Stimulated activated naive CD8-positive, alpha-beta T cell treated with anti-CD3 and anti-CD28 coated beads, Interleukin-15, Interleukin-2, amounts not matched to agents 100 U/mL and 50 U/mL, for 24 hours (primary cell): ENCODE measurements at regions not wholly inside any gene's neighbourhood (a gene's known extent, or its start where the extent isn't known, plus 50 kb on each side); places are given as distances from the start of the nearest gene placed in this dataset.
"Not testable (repeated sequence)": the region's sequence is repeated elsewhere in the genome, so short reads cannot be mapped to it uniquely, and the experiment has no call there.

Experiments used
- ATAC-seq: fragments of 150-1000 bp; cut with Tn5 transposase; one replicate; pipeline ENCODE4 v1.10.0; 2021
- DNase-seq: peaks from one replicate; pipeline ENCODE4 v3.0.0; 2021

DNA sequence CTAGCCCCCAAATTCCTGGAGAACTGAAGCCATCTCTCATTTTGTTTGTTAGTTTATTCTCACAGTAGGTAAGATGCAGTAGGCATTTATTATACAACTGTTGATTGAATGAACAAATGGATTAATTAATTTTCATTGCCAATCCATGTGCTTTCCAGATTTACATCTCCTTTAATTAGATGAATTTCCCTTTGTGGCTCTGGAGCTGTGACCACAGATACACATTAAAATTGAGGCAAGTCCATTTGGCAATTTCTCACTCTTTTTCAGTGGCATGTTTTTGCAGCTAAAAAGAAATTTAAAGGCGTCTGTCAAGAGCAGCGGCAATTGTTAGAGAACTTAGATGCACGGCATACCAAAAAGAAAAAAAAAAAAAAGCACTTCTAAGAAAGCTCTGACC lies 635.4 kb upstream of the SOX9 start:
- ATAC-seq = no peak
- no peak for DNase-seq

DNA sequence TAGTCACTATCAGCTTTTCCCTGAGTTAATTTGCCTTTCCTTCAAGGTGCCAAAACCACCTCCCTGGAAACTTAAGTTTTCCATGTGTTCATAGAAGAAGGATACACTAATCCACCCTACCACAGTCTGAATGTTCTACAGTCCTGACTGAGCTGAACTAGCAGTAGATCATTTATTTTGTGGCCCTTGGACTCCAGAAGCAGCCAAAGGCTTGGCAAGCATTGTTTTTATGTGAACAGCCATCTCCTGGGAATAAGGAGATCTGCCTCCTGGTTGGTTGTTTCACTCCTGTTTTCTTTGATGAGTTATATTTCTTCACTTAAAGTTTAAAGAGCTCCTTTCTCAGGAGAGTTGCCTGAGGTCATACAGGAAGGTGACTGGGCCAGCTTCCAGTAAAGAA lies 634.6 kb upstream of the SOX9 start:
- DNase-seq (no peak), ATAC-seq (no peak)

DNA sequence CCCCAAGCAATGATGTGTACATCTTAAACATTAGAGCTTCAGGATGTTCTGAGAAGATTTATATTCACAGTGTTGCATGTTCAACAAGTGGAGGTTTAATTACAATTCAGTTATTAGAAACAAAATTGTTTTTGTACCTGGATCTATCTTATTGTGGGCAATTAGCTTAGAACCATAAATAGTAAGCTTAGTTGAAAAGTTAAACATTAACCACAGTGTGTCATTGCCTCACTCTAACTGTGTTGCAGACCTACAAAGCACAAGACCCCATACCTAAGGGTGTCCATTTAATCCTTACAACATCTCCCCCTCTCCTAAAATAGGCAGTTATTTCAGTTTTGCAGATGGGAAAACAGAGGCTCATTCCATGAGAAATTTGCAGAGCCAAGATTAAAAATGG lies 632.0 kb upstream of the SOX9 start:
- no peak for DNase-seq
- ATAC-seq = no peak

DNA sequence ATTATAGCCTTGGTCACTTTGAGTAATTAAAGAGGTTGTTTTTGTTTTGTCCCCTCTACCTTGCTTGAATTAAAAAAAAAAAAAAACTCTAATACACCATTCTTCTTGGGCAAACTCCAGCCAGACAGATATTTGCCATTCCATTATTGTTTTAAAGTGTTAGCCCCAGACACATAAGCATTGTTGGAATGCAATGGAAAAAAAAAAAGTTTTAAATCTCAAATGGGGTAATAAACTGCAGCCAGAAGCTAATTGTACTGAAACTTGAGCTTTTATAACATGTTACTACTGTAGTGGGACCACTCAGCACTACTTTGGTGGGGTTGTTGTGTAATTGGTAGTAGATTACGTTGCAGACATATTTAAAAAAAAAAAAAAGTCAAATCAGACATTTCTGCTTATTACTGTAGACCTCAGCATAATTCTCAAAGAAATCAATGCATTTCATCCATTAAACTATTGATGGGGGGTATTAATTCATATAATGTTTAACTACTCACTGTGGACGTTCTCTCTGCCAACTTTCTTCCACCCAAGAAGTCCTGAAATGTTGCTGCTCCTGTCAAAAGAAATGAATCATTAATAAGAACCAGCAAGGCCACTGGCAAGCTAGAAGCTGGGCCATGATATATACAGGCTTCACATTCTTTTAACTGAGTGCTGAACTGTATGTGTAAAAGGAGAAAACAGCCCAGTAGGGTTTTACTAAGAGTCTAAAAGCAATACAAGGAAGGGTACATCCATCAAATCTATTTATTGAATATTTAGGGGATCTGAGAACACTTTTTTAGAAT lies 626.6 kb upstream of the SOX9 start:
- ATAC-seq = no peak
- no peak for DNase-seq

DNA sequence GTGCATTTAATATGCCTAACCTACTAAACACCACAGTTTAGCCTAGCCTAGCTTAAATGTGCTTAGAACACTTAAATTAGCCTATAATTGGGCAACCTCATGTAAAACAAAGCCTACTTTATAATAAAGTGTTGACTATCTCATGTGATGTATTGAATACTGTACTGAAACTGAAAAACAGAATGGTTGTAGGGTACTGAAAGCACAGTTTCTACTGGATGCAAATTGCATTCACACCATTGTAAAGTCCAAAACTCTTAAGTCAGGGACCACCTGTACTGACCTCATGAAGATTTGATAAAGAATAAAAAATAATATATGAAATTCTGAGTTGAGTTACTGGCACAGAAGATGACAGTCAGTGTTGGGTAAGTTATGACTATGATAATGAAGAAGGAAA lies 625.4 kb upstream of the SOX9 start:
- no peak for ATAC-seq

DNA sequence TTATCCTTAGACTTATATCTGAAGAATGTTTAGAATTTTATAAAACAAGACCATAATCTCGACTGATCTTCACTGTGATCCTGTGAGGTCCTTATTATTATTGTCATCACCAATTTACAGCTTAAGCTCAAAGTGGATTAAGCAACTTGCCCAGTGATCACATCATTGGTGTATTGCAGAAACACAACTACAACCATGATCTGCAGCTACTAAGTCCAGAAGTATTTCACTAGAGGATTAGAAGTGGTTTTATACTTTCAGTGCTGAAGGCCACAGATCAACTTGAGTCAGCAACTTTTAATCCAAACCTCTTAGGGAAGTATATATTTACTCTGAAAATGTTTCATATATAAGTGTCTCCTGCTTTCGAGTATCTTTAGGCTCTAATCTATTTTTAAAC lies 624.3 kb upstream of the SOX9 start:
- ATAC-seq (no peak), DNase-seq (no peak)

More for the DNA sequence above, 625.4 kb upstream of the SOX9 start:
- DNase-seq = no peak

DNA sequence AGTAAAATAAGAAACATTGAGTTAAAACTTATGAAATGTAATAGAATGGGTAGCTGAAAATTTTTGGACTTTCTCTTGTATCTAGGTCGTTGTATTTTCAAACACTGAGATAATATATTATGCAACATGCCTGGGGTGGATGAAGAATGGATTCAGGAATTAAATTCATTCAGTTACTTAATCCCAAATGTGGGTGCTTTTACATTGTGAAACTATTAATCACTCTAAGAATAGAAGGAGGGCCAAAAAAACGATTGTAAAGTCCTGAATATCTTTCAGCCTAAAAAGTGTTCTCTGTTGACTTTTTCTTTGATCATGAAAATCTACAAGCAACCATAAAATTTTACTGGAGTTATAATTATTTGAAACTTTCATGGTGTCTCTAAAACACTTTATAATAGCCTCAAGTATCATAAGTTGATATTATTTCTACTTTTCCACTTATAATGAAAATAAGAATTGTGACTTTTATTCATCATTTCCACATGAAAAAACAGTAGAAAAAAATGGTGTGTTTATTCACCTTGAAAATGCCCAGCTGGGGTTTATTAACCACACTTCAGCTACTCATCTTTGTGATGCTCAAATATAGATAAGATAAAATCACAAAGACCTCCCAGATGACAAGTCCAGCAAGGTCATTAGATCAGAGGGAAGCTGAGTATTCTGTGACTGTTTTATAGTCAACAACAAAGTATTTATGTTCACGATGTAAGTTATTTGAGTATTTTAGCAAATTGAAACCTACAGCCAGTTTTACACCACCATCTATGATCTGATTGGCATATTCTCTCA lies 619.9 kb upstream of the SOX9 start:
- DNase-seq (no peak), ATAC-seq (no peak)

DNA sequence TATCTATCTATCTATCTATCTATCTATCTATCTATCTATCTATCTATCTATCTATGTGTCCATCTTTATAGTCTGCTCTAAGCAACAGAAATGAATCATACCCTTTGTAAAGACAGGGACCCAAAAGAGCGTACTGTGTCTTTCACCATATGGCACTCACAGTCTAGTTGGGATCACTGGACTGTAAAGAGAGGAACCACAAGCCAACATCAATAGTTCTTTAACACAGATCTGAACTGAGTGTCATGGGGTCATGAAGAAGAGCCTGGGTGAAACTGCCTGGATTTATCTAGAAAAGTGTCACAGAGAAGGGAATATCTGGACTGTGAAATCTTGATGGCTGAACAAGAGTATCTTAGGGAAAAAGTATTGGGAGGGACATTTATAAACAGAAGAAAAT lies 619.1 kb upstream of the SOX9 start:
- ATAC-seq (no peak), DNase-seq (no peak)

DNA sequence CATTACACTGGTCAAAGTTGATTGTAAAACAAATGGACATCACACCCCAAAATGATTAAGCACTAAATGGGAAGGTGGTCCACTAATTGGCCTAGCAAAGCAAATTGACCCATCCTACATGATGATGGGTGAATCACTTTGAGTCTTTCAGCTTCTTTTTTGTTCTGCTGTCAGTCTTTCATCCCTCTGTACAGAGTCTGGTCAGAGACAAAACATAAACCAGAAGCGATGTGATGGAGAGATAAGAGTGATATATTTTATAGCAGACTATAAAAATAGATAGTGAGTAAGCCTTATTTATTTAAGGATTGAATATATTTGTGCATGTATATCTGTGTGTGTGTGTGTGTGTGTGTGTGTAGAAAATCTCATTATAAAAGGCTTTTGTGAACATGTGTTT lies 618.4 kb upstream of the SOX9 start:
- no peak for ATAC-seq

DNA sequence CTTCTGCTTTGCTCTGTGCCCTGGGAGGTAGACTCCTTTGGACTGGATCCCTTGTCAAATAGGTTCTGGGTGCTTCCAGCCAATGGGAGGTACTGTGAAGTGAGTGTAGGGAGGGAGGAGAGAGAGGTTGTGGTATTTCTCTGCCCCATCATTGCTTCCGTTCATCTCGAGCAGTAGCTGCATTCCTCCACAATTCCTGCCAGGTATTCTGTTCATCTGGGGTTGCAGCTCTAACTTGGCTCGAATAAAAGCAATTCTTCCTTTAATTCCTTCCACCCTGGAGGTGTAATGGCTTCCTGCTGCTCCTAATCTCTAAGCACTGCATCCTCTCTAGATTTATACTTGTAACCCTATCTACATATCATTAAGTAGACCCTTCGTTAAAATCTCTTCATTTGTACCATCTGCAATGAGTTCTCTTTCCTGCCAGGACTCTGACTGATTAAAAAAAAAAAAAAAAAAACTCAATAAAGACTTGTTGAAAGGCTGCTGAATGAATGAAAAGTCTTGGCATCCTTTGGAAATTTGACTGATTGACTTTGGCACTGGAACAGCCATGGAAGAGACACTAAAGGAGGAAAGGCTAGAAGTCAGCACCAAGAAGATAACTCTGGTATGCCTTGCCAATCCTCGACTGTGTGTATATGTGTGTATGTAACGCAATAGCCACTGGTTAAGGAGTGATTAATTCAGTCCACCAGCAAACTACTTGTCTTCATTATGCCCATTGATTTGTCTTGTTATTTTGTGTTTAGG lies 616.9 kb upstream of the SOX9 start:
- ATAC-seq (no peak), DNase-seq (no peak)

More for the DNA sequence above, 618.4 kb upstream of the SOX9 start:
- DNase-seq = no peak

DNA sequence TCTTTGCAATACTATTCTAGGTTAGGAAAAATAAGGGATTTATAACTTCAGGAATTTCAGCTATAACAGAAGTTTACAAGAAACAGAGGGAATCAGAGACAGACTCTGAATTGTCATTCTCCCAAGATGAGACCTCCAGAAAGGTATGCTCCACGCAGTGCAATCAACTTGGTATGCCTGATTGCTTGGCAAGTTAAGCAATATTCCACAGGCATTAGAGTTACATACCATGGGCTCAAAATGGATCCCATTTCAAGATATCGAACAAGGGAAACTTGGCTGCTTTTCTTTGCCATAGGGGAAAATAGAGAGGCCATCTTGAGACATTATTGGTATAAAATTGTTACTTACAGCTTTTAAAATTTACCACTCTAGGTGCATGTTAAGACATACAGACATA lies 615.6 kb upstream of the SOX9 start:
- ATAC-seq = no peak
- no peak for DNase-seq

DNA sequence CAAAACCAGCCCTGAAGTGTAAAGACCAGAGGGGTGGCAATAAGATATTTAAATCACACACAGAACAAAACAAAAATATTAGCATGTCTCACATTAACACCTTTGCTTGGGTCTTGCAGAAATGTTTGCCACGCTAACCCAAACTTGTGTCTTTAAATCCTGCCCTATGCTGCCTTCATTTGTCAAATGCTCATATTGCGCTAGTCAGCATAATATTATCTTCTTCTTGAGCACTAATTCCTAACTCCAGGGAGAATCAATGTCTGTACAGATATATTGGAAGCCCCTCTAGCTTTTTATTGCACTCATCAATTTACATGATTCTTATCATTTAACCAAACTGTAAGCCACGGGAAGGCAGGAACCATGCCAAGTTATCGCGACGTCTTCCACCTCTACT lies 614.8 kb upstream of the SOX9 start:
- ATAC-seq (no peak), DNase-seq (no peak)

DNA sequence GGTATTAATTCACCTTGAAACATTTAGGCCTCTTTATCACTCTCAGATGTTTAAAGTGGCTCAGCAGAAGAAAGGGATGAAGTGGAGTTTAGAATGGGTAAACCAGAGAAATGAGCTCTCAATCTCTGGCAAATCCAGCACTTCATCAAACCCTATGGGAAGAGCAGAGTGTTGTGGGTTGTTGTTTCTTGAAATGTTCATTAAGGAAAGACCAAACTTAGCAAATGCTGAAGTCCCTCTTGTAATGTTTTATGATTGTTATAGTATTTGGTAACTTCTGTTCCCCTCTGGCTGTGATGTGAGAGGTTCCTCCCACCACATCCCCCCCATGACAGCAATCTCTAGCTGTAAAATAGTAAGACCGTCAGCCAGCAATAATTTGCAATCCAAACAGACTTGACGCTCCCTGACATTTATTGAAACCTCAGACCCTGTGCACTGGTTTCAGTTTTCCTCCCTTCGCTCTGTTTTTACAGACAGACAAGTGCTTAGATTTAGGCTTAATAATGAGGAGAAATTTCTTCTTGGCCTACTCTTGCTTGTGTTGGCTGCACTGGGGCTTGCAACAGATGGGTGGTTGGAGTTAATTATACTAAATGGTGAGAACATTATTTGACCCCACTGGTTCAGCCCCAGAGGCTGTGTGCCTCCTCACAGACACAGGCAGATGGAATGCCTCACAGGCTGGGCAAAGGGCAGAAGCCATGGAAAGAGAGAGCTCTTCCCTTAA lies 609.4 kb upstream of the SOX9 start:
- no peak for DNase-seq
- no peak for ATAC-seq

DNA sequence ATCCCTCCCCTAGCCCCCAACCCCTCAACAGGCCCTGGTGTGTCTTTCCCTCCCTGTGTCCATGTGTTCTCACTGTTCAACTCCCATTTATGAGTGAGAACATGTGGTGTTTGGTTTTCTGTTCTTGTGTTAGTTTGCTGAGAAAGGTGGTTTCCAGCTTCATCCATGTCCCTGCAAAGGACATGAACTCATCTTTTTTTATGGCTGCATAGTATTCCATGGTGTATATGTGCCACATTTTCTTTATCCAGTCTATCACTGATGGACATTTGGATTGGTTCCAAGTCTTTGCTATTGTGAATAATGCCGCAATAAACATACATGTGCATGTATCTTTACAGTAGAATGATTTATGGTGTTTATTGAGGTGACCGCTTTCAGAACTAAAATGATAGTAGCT lies 607.1 kb upstream of the SOX9 start:
- DNase-seq, ATAC-seq: not testable (repeated sequence)

DNA sequence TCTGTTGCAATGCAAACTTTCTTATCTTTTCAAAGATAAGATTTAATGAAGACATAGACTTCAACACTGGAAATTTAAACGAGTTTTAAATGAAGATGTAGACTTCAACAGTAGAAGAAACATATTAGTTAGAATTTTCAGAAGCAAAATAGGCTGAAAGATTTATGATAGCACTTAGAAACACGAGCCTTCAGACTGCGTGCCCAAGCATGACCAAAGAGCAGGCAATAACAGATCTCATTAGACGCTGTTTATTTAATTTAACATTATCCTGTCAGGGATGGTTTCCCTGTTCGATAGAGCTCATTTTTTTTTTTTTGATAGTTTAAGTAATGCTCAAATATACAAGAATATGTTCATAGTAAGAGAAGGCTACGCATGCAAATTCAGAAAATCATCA lies 604.7 kb upstream of the SOX9 start:
- no peak for ATAC-seq
- DNase-seq = no peak

DNA sequence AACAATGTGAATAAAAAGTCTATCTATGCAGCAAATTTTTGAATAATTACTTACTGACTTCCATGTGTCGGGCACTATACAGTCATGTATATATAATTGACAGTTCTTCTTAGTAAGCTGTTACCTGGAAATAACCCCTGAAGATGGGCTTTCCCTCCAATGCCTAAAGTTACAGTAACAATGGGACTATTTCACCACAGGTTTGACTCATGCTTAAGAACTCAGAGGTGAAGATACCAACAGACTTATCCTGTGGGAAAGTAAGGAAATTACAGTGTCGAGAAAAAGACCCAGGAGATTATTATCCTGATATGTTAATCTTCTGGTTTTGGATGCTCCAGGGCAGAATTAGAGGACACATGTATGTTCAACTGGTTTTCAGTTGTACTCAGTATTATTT lies 601.5 kb upstream of the SOX9 start:
- ATAC-seq = no peak
- DNase-seq = no peak

DNA sequence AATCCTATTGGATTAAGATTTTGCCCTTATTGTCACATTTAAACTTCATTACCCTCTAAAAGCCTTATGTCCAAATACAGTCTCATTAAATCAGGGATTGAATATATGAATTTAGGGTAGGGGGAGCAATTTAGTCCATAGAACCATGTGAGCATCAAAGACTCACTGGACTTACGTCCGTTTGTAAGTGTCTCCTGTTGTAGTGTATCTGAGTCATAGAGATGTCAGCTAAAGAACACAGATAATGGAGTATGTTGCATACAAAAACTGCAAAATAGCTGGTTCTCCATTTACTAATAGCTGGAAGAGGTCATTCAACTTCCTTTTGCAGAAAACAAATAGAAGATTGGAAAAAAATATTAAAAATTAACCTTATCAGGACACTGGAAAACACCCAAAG lies 599.1 kb upstream of the SOX9 start:
- ATAC-seq = no peak

DNA sequence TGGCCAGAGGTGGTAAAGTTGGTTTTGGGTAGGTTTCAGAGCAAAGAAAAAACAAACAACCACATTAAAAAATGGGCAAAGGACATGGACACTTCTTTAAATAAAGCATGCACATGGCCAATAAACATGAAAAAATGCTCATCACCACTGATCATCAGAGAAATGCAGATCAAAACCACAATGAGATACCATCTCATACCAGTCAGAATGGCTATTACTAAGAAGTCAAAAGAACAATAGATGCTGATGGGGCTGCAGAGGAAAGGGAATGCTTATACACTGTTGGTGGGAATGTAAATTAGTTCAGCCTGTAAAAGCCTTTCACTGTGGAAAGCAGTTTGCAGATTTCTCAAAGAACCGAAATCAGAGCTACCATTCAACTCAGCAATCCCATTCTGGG lies 598.4 kb upstream of the SOX9 start:
- ATAC-seq = no peak
- DNase-seq = no peak

More for the DNA sequence above, 599.1 kb upstream of the SOX9 start:
- DNase-seq = no peak

DNA sequence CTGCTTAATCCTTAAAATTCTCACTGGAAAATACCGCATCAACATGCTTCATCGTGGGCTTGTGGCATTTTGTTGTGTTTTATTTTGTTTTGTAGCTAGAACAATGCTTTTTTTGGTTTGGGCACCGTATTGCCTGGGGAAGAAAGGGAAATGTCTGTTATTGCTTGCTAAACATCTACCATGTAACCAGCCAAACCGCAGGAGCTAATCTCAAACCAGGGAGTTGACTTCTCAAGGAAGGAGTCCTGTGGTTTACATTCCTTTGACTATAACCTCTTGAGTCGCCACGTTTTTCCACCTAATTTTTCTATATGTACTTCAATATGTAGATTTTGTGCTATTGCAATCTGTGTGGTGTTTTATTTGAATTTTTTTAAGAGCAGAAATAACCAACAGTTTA lies 593.5 kb upstream of the SOX9 start:
- no peak for ATAC-seq
- DNase-seq = no peak

DNA sequence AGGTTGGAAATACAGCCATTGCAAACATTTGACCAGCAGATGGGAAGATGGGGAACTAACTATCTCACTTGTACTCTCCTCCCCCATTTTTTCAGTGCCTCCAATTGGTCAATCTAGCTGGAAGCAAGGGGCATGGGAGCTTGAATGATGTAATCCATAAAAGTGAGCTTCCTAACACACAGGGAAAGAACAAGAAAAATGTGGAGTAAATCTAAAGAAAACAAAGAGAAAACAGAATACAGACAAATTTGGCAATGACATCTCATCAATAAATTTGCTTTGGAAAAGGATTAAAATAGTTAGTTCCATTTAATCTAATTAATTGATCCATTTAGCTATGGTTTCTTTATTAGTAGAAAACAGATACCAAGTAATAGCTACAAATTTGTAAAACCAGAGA lies 592.6 kb upstream of the SOX9 start:
- ATAC-seq = no peak

DNA sequence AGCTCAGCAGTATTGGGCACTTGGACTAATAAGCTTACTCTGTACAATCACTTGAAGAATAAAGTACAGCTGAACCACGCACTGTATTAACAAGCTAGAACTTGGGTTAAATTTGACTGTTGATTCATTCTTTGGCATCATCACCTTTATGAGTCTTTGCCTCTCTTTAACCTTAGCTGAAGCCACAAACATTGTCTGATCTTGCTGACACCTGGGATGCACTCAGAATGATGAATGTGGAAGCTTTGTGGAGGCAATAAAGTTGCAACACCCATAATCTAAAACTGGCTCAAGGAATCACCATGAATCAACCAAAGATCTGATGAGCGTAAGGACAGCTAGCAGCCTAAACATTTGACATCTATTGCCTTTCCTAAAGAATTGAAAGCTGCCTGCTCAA lies 590.6 kb upstream of the SOX9 start:
- ATAC-seq = no peak
- DNase-seq = no peak

More for the DNA sequence above, 592.6 kb upstream of the SOX9 start:
- DNase-seq = no peak

DNA sequence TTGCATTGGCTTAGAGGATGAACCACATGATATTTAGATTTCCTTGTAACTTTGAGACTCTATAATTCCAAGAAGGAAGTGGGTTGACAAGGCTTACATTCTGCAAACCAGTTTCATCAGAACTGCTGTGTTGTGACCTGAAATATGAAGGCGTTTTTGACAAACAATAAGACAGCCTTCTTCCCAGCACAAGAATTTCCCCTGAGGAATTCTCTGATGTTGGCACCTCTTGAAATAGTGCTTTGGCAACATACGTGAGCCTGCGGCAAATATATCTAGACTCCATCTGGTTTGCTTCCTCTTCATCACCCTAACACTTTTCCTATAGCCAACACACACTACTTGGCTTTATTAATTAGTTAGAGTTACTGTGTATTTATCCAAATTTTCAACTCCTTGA lies 585.5 kb upstream of the SOX9 start:
- ATAC-seq = no peak
- no peak for DNase-seq
